Osteocyte (in vitro differentiated cells): ENCODE measurements at regions not wholly inside any gene's neighbourhood (a gene's known extent, or its start where the extent isn't known, plus 50 kb on each side); places are given as distances from the start of the nearest gene placed in this dataset.

Experiments
- DNase-seq: peaks from one replicate; pipeline ENCODE4 v3.0.0; 2021; ENCODE audit warnings: mixed read lengths; ENCODE audit not compliant: unreplicated experiment; ENCODE audit errors: extremely low spot score
- H3K27ac Mint-ChIP-seq: one replicate; pipeline ENCODE4 v1.8.0; 2021; ENCODE audit warnings: mild to moderate bottlenecking, mixed read lengths; ENCODE audit not compliant: unreplicated experiment
- H3K27me3 Mint-ChIP-seq: one replicate; pipeline ENCODE4 v1.8.0; 2021; ENCODE audit warnings: mixed read lengths; ENCODE audit not compliant: unreplicated experiment
- H3K36me3 Mint-ChIP-seq: one replicate; pipeline ENCODE4 v1.8.0; 2021; ENCODE audit warnings: mixed read lengths; ENCODE audit not compliant: unreplicated experiment
- H3K4me1 Mint-ChIP-seq: one replicate; pipeline ENCODE4 v1.8.0; 2021; ENCODE audit warnings: mixed read lengths; ENCODE audit not compliant: unreplicated experiment
- H3K4me3 Mint-ChIP-seq: one replicate; pipeline ENCODE4 v1.8.0; 2021; ENCODE audit warnings: mild to moderate bottlenecking, moderate library complexity, mixed read lengths; ENCODE audit not compliant: unreplicated experiment
- H3K9me3 Mint-ChIP-seq: one replicate; pipeline ENCODE4 v1.8.0; 2021; ENCODE audit warnings: mixed read lengths; ENCODE audit not compliant: unreplicated experiment
- TF ChIP-seq, protein P1 (sequence below): fragments of 200-600 bp; sonication (generic); IDR thresholded peaks from 2 replicates; pipeline ENCODE4 v1.5.0; 2021; ENCODE audit warnings: antibody characterized with exemption, mild to moderate bottlenecking, moderate library complexity

DNA sequence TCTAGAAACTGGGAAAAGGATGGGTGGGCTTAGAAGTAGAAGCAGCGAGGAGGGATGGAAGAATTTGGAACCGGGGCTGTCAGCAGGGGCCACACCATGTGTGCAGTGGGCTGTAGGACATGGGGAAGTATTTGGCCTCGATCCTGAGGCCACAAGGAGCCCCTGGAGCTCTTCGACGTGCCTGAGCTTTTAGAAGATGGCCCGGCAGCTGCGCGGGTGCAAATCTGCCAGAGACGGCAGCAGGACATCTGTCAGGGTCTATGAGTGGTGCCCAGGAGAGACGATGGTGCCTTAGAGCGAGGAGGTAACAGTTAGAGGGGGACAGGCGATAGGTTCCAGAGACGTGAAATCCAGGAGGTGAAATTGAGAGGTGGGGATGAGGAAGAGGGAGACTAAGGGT is 321.1 kb downstream of the UACA start:
- Mint-ChIP-seq H3K9me3 (no peaks in the 10 kb centered on the region), H3K36me3 (no peaks in the 10 kb centered on the region), H3K4me3 (no peak overlapping the region), H3K27ac (no peak overlapping the region), H3K4me1 (no peaks in the 10 kb centered on the region), H3K27me3 (peaks cover 71% of the 10 kb centered on the region)
- DNase-seq, result no peak
- TF ChIP-seq, protein P1, sequence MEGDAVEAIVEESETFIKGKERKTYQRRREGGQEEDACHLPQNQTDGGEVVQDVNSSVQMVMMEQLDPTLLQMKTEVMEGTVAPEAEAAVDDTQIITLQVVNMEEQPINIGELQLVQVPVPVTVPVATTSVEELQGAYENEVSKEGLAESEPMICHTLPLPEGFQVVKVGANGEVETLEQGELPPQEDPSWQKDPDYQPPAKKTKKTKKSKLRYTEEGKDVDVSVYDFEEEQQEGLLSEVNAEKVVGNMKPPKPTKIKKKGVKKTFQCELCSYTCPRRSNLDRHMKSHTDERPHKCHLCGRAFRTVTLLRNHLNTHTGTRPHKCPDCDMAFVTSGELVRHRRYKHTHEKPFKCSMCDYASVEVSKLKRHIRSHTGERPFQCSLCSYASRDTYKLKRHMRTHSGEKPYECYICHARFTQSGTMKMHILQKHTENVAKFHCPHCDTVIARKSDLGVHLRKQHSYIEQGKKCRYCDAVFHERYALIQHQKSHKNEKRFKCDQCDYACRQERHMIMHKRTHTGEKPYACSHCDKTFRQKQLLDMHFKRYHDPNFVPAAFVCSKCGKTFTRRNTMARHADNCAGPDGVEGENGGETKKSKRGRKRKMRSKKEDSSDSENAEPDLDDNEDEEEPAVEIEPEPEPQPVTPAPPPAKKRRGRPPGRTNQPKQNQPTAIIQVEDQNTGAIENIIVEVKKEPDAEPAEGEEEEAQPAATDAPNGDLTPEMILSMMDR, result no peak

DNA sequence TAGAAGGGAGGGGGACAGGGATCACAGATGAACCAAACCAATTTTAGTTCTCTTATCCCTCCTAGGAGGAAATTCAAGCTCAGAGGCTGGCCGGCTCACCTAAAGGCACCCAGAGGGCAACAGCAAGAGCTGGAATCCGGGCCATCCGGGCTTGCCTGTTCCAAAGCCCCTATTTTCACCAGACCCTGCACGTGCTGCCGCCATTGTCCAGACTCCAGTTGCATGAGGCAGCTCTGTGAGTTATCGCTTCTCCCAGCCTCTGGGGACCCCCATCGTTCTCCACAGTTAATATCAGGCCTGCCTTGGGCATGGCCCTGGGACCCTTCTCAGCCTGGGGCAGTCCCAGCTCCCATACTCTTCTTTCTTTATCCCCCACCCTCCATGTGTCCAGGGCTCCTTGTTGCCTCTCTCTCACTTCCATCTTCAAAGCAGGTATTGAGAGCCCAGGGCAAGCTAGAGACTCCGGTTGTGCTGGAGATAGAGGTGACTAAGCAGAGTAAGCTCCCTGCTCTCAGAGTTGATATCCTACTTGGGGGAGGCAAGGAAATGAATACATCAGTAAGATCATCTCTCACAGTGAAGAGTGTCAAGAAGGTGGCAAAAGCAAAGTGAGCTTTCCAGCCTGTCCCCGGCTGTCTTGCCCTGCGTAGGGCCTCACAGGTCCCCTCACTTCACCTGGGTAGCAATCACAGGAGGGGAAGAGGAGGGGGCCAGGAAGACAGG is 322.8 kb downstream of the UACA start:
- Mint-ChIP-seq H3K4me3 (no peak overlapping the region), H3K27me3 (peaks cover 66% of the 10 kb centered on the region), H3K9me3 (no peaks in the 10 kb centered on the region), H3K27ac (no peak overlapping the region), H3K4me1 (no peaks in the 10 kb centered on the region), H3K36me3 (no peaks in the 10 kb centered on the region)
- TF ChIP-seq, protein P1, result no peak
- DNase-seq, result no peak

DNA sequence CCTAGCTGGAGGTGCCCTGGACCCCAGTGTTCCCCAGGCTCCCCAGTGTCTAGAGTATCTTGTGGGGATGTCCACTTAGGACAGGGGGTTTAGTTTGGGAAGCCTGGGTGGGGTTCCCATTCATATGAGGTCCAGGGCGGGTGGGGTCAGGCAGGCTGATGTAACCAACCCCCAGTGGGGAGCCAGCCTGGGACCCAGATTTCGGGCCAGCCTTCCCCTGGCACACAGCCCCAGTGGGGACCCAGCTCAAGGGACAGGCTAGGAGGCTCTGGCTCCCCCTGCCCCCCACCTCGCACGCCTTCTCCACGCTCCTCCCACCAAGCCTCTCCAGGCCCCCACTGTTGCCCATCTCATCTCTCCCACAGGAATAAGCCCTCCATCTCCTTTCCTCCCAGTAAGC is 323.5 kb downstream of the UACA start:
- H3K36me3 Mint-ChIP-seq, result no peaks in the 10 kb centered on the region
- TF ChIP-seq, protein P1, result no peak
- H3K4me1 Mint-ChIP-seq, result no peaks in the 10 kb centered on the region
- H3K4me3 Mint-ChIP-seq, result no peak overlapping the region
- no peaks in the 10 kb centered on the region for H3K9me3 Mint-ChIP-seq
- peaks cover 66% of the 10 kb centered on the region for H3K27me3 Mint-ChIP-seq
- no peak overlapping the region for H3K27ac Mint-ChIP-seq
- no peak for DNase-seq

DNA sequence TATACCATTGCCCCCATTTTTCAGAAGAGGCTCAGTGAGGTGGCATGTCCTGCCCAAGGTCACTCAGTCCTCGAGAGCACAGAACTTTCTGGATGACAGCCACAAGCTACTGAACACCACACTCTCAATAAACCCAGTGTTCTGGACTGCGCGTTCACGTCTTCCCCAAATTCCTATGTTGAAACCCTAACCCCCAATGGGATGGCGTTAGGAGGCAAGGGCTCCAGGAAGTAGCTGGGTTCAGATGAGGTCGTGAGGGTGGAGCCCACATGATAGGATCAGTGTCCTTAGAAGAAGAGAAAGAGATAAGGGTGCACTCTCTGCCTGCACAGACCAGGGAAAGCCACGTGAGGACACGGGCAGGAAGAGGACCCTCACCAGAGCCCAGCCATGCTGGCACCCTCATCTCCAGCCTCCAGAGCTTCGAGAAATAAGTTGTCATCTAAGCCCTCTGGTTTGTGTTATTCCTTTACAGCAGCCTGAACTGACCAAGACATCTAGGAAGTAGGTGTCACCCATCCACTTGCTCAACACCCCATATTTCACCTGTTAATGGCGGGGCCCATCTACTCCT is 324.0 kb downstream of the UACA start:
- Mint-ChIP-seq H3K4me1 (no peaks in the 10 kb centered on the region), H3K9me3 (no peaks in the 10 kb centered on the region), H3K27me3 (peaks cover 66% of the 10 kb centered on the region), H3K4me3 (no peak overlapping the region), H3K36me3 (no peaks in the 10 kb centered on the region), H3K27ac (no peak overlapping the region)
- TF ChIP-seq, protein P1, result no peak
- DNase-seq, result no peak

DNA sequence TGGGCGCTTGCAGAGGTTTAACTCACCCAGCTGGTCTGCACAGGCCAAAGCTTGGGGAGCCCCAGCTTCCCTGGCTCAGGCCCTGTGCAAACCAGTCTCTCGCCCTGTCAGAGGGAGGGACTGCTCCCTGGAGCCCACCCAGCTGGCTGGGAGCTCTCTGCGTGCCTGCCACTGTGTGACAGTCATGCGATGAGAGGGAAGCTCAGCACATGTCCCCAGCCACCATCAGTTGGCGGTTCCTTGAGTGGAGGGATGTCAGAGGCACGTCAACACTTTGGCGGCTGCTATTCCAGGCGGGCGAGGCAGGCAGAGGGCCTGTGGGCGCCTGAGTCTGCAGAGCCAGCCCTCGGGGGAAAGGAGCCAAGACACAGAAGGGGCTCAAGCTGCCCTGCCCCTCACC is 324.6 kb downstream of the UACA start:
- H3K27me3 Mint-ChIP-seq, result peaks cover 64% of the 10 kb centered on the region
- no peaks in the 10 kb centered on the region for H3K4me1 Mint-ChIP-seq
- no peak for DNase-seq
- no peak overlapping the region for H3K27ac Mint-ChIP-seq
- H3K36me3 Mint-ChIP-seq, result no peaks in the 10 kb centered on the region
- H3K9me3 Mint-ChIP-seq, result no peaks in the 10 kb centered on the region
- TF ChIP-seq, protein P1, result no peak
- no peak overlapping the region for H3K4me3 Mint-ChIP-seq
